SK-N-SH (cell line): ENCODE measurements at regions not wholly inside any gene's neighbourhood (a gene's known extent, or its start where the extent isn't known, plus 50 kb on each side); places are given as distances from the start of the nearest gene placed in this dataset.

ENCODE experiments used
- CTCF ChIA-PET: fragments of 300-600, 350-600 bp; formaldehyde crosslinking; extraction: SDS; loops from one replicate; lab custom pipeline; 2021; lab: Yijun Ruan, JAX
- POLR2A ChIA-PET: fragments of 350-600 bp; sonication (Branson Sonifier 250); formaldehyde crosslinking; extraction: SDS; loops from one replicate; lab custom pipeline; 2020; ENCODE audit warnings: antibody characterized with exemption, inconsistent platforms; lab: Yijun Ruan, JAX
- DNase-seq: peaks from one replicate; pipeline ENCODE4 v3.0.0; 2012
- H2AFZ ChIP-seq: fragments of 200-600 bp; sonication (generic); 2 replicates; pipeline ENCODE4 v1.8.1; 2016; ENCODE audit warnings: antibody characterized with exemption, mild to moderate bottlenecking, low read depth
- H3F3A ChIP-seq: fragments of 200-600 bp; sonication (generic); replicated peaks from 2 replicates; pipeline ENCODE3; 2016; ENCODE audit warnings: antibody characterized with exemption, mild to moderate bottlenecking; ENCODE audit not compliant: insufficient read depth
- H3K27ac ChIP-seq, 2 experiments: fragments of 200-500 bp in 1 of 2; fragments of 200-600 bp in 1 of 2; sonication (Bioruptor generic) in 1 of 2; sonication (generic), shearing (Covaris generic) in 1 of 2; 2 replicates each; pipeline versions ENCODE4 v1.5.1 to v1.6.1; 2014 to 2016; ENCODE audit warnings: low read depth in 2 of 2, inconsistent platforms in 1 of 2, low read length in 1 of 2, mild to moderate bottlenecking in 1 of 2, mixed read lengths in 1 of 2
- H3K27me3 ChIP-seq: fragments of 200-600 bp; sonication (generic), shearing (Covaris generic); 2 replicates; pipeline ENCODE4 v1.6.1; 2016; ENCODE audit warnings: mixed run types; ENCODE audit not compliant: insufficient read depth
- H3K36me3 ChIP-seq, 2 experiments: fragments of 200-500 bp in 1 of 2; fragments of 200-600 bp in 1 of 2; sonication (Bioruptor generic) in 1 of 2; sonication (generic) in 1 of 2; replicated peaks in 1 of 2; 2 replicates each; pipeline versions ENCODE3 to v1.5.1; 2014 to 2016; ENCODE audit warnings: low read length in 1 of 2, mild to moderate bottlenecking in 1 of 2; ENCODE audit not compliant: insufficient read depth in 2 of 2, control insufficient read depth in 1 of 2
- H3K4me1 ChIP-seq, 2 experiments: fragments of 200-500 bp in 1 of 2; fragments of 200-600 bp in 1 of 2; sonication (Bioruptor generic) in 1 of 2; sonication (generic), shearing (Covaris generic) in 1 of 2; 2 replicates each; pipeline versions ENCODE4 v1.5.1 to v1.6.1; 2014 to 2016; ENCODE audit warnings: low read depth in 1 of 2, low read length in 1 of 2, mixed run types in 1 of 2; ENCODE audit not compliant: insufficient read depth in 2 of 2, control insufficient read depth in 1 of 2
- H3K4me2 ChIP-seq: fragments of 200-600 bp; sonication (generic), shearing (Covaris generic); 2 replicates; pipeline ENCODE4 v1.6.1; 2017; ENCODE audit warnings: mixed run types
- H3K4me3 ChIP-seq, 2 experiments: fragments of 200-500 bp in 1 of 2; fragments of 200-600 bp in 1 of 2; sonication (Bioruptor generic) in 1 of 2; sonication (generic), shearing (Covaris generic) in 1 of 2; 2 replicates each; pipeline versions ENCODE4 v1.5.1 to v1.8.1; 2014 to 2016; ENCODE audit warnings: low read depth in 2 of 2, inconsistent platforms in 1 of 2, low read length in 1 of 2, mild to moderate bottlenecking in 1 of 2, mixed read lengths in 1 of 2, moderate library complexity in 1 of 2
- H3K79me2 ChIP-seq: fragments of 200-600 bp; sonication (generic); 2 replicates; pipeline ENCODE4 v1.8.1; 2017; ENCODE audit warnings: mild to moderate bottlenecking; ENCODE audit not compliant: insufficient read depth
- H3K9ac ChIP-seq: fragments of 200-600 bp; sonication (generic); 2 replicates; pipeline ENCODE4 v1.6.1; 2017; ENCODE audit warnings: mixed run types
- H3K9me2 ChIP-seq: fragments of 200-600 bp; sonication (generic); 2 replicates; pipeline ENCODE4 v1.6.1; 2017; ENCODE audit warnings: mixed run types
- H3K9me3 ChIP-seq: fragments of 200-600 bp; sonication (generic); 2 replicates; pipeline ENCODE4 v1.6.1; 2017; ENCODE audit warnings: mixed run types, mild to moderate bottlenecking, moderate library complexity
- H4K20me1 ChIP-seq: fragments of 200-600 bp; sonication (generic); 2 replicates; pipeline ENCODE4 v1.6.1; 2017; ENCODE audit warnings: mild to moderate bottlenecking, mixed run types; ENCODE audit not compliant: insufficient read depth
- CTCF ChIP-seq: fragments of 200-600 bp; sonication (generic); IDR thresholded peaks from 2 replicates; pipeline ENCODE4 v1.6.1; 2017; ENCODE audit warnings: antibody characterized with exemption, mild to moderate bottlenecking, moderate library complexity
- ELF1 ChIP-seq: IDR thresholded peaks from 2 replicates; pipeline ENCODE4 v1.4.0; 2012
- EP300 ChIP-seq, 2 experiments: IDR thresholded peaks; 2 replicates each; pipeline versions ENCODE4 v1.4.0 to v1.6.1; 2012; ENCODE audit warnings: borderline replicate concordance in 1 of 2, low read depth in 1 of 2, low read length in 1 of 2
- EZH2phosphoT487 ChIP-seq: fragments of 200-600 bp; sonication (generic); IDR thresholded peaks from 2 replicates; pipeline ENCODE4 v1.6.1; 2017; ENCODE audit warnings: low read depth, mixed run types, mild to moderate bottlenecking, antibody characterized with exemption, moderate library complexity, borderline replicate concordance
- FOSL2 ChIP-seq: IDR thresholded peaks from 2 replicates; pipeline ENCODE4 v1.4.0; 2012; ENCODE audit warnings: low read depth, mild to moderate bottlenecking, moderate library complexity, borderline replicate concordance
- FOXJ3 ChIP-seq: sonication (generic); formaldehyde crosslinking; IDR thresholded peaks from 2 replicates; pipeline ENCODE4 v1.5.1; 2020; ENCODE audit warnings: mild to moderate bottlenecking, missing genetic modification reagents
- FOXM1 ChIP-seq: IDR thresholded peaks from 2 replicates; pipeline ENCODE4 v1.4.0; 2012; ENCODE audit warnings: low read depth, mild to moderate bottlenecking
- GABPA ChIP-seq: IDR thresholded peaks from 2 replicates; pipeline ENCODE4 v1.4.0; 2012; ENCODE audit warnings: low read depth, mild to moderate bottlenecking
- MXI1 ChIP-seq: IDR thresholded peaks from 2 replicates; pipeline ENCODE4 v1.6.1; 2012; ENCODE audit warnings: mild to moderate bottlenecking, low read depth, low read length, improper control_type of control experiment
- PBX3 ChIP-seq: IDR thresholded peaks from 2 replicates; pipeline ENCODE4; 2012
- RCOR1 ChIP-seq: fragments of 150-350 bp; IDR thresholded peaks from 2 replicates; pipeline ENCODE4 v1.6.1; 2017; ENCODE audit warnings: antibody characterized with exemption, low read length
- RFX5 ChIP-seq: IDR thresholded peaks from 2 replicates; pipeline ENCODE4 v1.6.1; 2012; ENCODE audit warnings: mild to moderate bottlenecking, improper control_type of control experiment, low read length
- RXRA ChIP-seq: IDR thresholded peaks from 2 replicates; pipeline ENCODE4 v1.4.0; 2012; ENCODE audit warnings: low read depth, mild to moderate bottlenecking, borderline replicate concordance
- TCF12 ChIP-seq: IDR thresholded peaks from 2 replicates; pipeline ENCODE4 v1.4.0; 2012
- YY1 ChIP-seq: IDR thresholded peaks from 2 replicates; pipeline ENCODE4 v1.4.0; 2012; ENCODE audit warnings: low read depth, mild to moderate bottlenecking
- WGBS: methylation state at CpG from one replicate; pipeline ENCODE4 v1.1.6; 2017; ENCODE audit warnings: low lambda C conversion rate; 5-methylcytosine and 5-hydroxymethylcytosine counted together
- TF ChIP-seq, protein P1 (sequence below): fragments of 150-350 bp; IDR thresholded peaks from 2 replicates; pipeline ENCODE4 v1.6.1; 2017; ENCODE audit warnings: antibody characterized with exemption, low read length, low read depth, borderline replicate concordance

DNA sequence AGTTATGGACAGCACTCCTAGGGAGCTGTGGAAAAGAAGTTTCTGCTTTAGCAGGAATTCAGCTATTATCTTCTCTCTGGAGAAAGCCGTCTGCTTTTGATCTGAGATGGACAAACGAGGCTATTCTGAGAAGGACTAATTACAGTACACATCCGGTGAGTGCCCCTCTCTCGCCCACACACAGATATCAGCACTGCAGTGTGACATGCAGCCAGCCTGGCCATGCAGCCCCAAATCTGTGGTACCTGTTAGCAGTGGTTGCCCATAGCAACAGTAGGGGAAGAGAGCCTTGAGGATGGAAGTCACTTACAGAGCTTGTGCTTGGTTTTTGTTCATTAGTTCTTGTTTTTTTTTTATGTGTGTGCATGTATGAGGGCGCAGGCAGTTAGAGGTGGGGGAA lies 73.9 kb upstream of the TRIB2 start:
- ChIA-PET POLR2A (interaction anchor here (1.4 kb wide), 1 partner anchor 73 kb away, joined by 3 read pairs; no protein-coding TSS in a partner anchor), CTCF (interaction anchor here (0.8 to 2.3 kb wide), 6 partner anchors 8 to 719 kb away, joined by 3 to 10 read pairs (median 4); no protein-coding TSS in a partner anchor)
- Histone ChIP-seq H3K79me2 (no peaks in the 10 kb centered on the region), H3K27ac (no peak overlapping the region), H3K4me2 (no peak overlapping the region), H3F3A (no peaks in the 10 kb centered on the region), H2AFZ (no peak overlapping the region), H3K27me3 (no peaks in the 10 kb centered on the region), H4K20me1 (no peaks in the 10 kb centered on the region), H3K4me1 (peaks cover under 1 to 11% of the 10 kb centered on the region in 2 experiments; a peak in 1 of 4 replicates), H3K9ac (no peak overlapping the region), H3K36me3 (no peaks in the 10 kb centered on the region), H3K9me2 (no peaks in the 10 kb centered on the region), H3K9me3 (no peaks in the 10 kb centered on the region), H3K4me3 (no peak overlapping the region)
- TF ChIP-seq MXI1 (peak; percentile 40; the same call in 1 of the 2 replicates), RCOR1 (0 out of 2 replicates have a peak, but pooled peaks have one; percentile 8), YY1 (no peak), EP300 (IDR thresholded peaks at IDR 0.05; ENCODE audit: borderline replicate concordance in 1 of 2, low read depth in 1 of 2, low read length in 1 of 2) (peak in 1 of 2 experiments; percentile 52; a peak in 1 of 4 replicates)
- TF ChIP-seq, protein P1, sequence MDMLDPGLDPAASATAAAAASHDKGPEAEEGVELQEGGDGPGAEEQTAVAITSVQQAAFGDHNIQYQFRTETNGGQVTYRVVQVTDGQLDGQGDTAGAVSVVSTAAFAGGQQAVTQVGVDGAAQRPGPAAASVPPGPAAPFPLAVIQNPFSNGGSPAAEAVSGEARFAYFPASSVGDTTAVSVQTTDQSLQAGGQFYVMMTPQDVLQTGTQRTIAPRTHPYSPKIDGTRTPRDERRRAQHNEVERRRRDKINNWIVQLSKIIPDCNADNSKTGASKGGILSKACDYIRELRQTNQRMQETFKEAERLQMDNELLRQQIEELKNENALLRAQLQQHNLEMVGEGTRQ: no peak
- DNase-seq: peak; percentile 46
- 42% methylated on average over 5 of the region's 5 CpGs for WGBS

DNA sequence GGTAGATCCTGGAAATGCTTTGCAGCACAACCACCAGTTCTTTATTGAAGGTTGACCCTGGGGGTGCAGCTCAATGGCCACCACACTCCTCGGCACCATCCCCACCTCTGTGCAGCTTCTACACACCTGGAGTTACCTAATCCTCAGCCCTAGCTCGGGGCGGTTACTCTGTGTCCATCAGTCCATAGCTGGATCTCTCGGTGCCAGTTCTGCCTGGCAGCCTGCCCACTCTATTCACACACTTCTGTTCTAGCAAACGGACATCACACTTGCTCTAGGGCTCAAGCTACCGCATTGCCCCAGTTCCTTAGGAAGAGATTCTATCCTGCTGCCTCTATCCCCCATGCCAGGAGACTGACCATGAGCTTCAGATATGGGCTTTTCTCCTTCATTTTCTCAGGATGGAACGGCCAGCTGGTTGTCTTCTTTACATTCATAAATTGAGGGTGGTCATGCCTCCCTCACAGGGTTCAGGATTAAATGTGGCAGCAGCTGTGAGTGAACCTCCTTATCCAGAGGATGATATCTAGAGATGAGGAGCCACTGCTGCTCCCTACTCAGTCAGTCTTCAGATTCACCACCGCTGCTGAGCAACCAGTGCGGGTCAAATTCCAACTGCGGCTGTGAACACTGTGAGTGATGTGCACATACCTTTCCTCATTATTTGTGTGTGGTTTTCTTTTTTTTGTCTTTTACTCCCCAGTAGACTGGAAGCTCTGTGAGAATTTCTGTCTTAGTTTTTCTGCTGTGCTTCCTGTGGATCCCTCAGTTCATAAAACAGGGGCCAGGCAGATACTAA lies 66.9 kb upstream of the TRIB2 start:
- H3K9me3 ChIP-seq: no peaks in the 10 kb centered on the region
- ChIA-PET CTCF (interaction anchor here (1.0 to 1.4 kb wide), 2 partner anchors 10 to 11 kb away, joined by 4 to 6 read pairs; no protein-coding TSS in a partner anchor), POLR2A (no interaction called here)
- H3K27ac ChIP-seq: no peak overlapping the region
- no peak overlapping the region for H3K9ac ChIP-seq
- H3K79me2 ChIP-seq: no peaks in the 10 kb centered on the region
- H3K9me2 ChIP-seq: no peaks in the 10 kb centered on the region
- no peaks in the 10 kb centered on the region for H3F3A ChIP-seq
- no peak for TF ChIP-seq CTCF
- TF ChIP-seq GABPA: no peak
- TF ChIP-seq ELF1: no peak
- TF ChIP-seq EZH2phosphoT487: no peak
- TF ChIP-seq FOSL2: no peak
- no peak for TF ChIP-seq FOXJ3
- TF ChIP-seq MXI1: no peak
- TF ChIP-seq, protein P1: no peak
- TF ChIP-seq YY1: no peak
- TF ChIP-seq RXRA: no peak
- no peak for TF ChIP-seq TCF12
- no peak for TF ChIP-seq FOXM1
- no peak for TF ChIP-seq PBX3
- no peak for TF ChIP-seq RFX5
- no peak overlapping the region for H2AFZ ChIP-seq
- no peaks in the 10 kb centered on the region for H4K20me1 ChIP-seq
- H3K4me2 ChIP-seq: no peak overlapping the region
- H3K27me3 ChIP-seq: no peaks in the 10 kb centered on the region
- H3K4me1 ChIP-seq: no peaks in the 10 kb centered on the region
- no peak overlapping the region for H3K4me3 ChIP-seq
- no peaks in the 10 kb centered on the region for H3K36me3 ChIP-seq
- DNase-seq: no peak
- WGBS: 60% methylated on average over 10 of the region's 10 CpGs
